ENCODE measurements at regions not wholly inside any gene's neighbourhood (a gene's known extent, or its start where the extent isn't known, plus 50 kb on each side); places are given as distances from the start of the nearest gene placed in this dataset.
"Not testable (repeated sequence)": the region's sequence is repeated elsewhere in the genome, so short reads cannot be mapped to it uniquely, and the experiment has no call there.

GRCh38 chr3:66552846-66553245 lies 52.0 kb upstream of the LRIG1 start:
- DNase-seq, result no peak

GRCh38 chr3:66553441-66554113 lies 52.8 kb upstream of the LRIG1 start:
- DNase-seq, result no peak

- DNase-seq, result no peak
Observed at GRCh38 chr3:66554178-66554577, 53.4 kb upstream of the LRIG1 start.

GRCh38 chr3:66555214-66555844 lies 54.5 kb upstream of the LRIG1 start:
- no peak for DNase-seq

GRCh38 chr3:66557170-66557569 lies 56.3 kb upstream of the LRIG1 start:
- DNase-seq, result no peak

GRCh38 chr3:66559924-66560323 lies 59.1 kb upstream of the LRIG1 start:
- not testable (repeated sequence) for DNase-seq

- no peak for DNase-seq
Observed at GRCh38 chr3:66561367-66561766, 60.5 kb upstream of the LRIG1 start.

GRCh38 chr3:66565301-66565700 lies 64.5 kb upstream of the LRIG1 start:
- no peak for DNase-seq

GRCh38 chr3:66567077-66567476 lies 66.3 kb upstream of the LRIG1 start:
- DNase-seq, result no peak

GRCh38 chr3:66572090-66572675 lies 71.4 kb upstream of the LRIG1 start:
- DNase-seq, result no peak

GRCh38 chr3:66572938-66573710 lies 72.3 kb upstream of the LRIG1 start:
- no peak for DNase-seq

GRCh38 chr3:66574091-66574490 lies 73.3 kb upstream of the LRIG1 start:
- no peak for DNase-seq

GRCh38 chr3:66577426-66578203 lies 76.8 kb upstream of the LRIG1 start:
- no peak for DNase-seq

GRCh38 chr3:66581256-66581655 lies 80.4 kb upstream of the LRIG1 start:
- no peak for DNase-seq

GRCh38 chr3:66582721-66583423 lies 82.0 kb upstream of the LRIG1 start:
- peak; percentile 52 for DNase-seq

GRCh38 chr3:66583424-66584040 lies 82.7 kb upstream of the LRIG1 start:
- no peak for DNase-seq

GRCh38 chr3:66585520-66586095 lies 84.8 kb upstream of the LRIG1 start:
- DNase-seq, result no peak

- DNase-seq, result no peak
Observed at GRCh38 chr3:66586853-66587252, 86.0 kb upstream of the LRIG1 start.

- DNase-seq, result no peak
Observed at GRCh38 chr3:66588340-66588847, 87.6 kb upstream of the LRIG1 start.

GRCh38 chr3:66592016-66592761 lies 91.4 kb upstream of the LRIG1 start:
- DNase-seq, result no peak

Measured in activated CD8-positive, alpha-beta memory T cell treated with anti-CD3 and anti-CD28 coated beads, Interleukin-2, amount 50 U/mL, for 48 hours (primary cell).